ENCODE measurements at regions not wholly inside any gene's neighbourhood (a gene's known extent, or its start where the extent isn't known, plus 50 kb on each side); places are given as distances from the start of the nearest gene placed in this dataset.

- POLR2A ChIA-PET, result no interaction called here
- H2AFZ ChIP-seq (ENCODE audit: low read depth, low read length), result no peak overlapping the region
These were observed 147.2 kb downstream of the NDUFA12 start for GRCh38 chr12:94856324-94856723.

More at GRCh38 chr12:94856324-94856723, 147.2 kb downstream of the NDUFA12 start:
- CTCF ChIA-PET, result no interaction called here
- H3K27me3 ChIP-seq (ENCODE audit: control insufficient read depth in 2 of 2, insufficient read depth in 2 of 2, low read length in 2 of 2), result peaks cover 2 to 7% of the 10 kb centered on the region in 2 experiments
- no peak overlapping the region for H3K4me3 ChIP-seq (replicated peaks in 1 of 3; ENCODE audit: insufficient read depth in 1 of 3, low read depth in 1 of 3, low read length in 3 of 3)
- H3K9ac ChIP-seq (replicated peaks; ENCODE audit: extremely low read depth, insufficient read depth, low read length), result no peak overlapping the region
- no peaks in the 10 kb centered on the region for H3K4me1 ChIP-seq (ENCODE audit: control insufficient read depth, extremely low read depth, insufficient read depth, low read length)
- BruUV-seq (replicated peaks), result no TSS peak
- no peaks in the 10 kb centered on the region for H3K36me3 ChIP-seq (ENCODE audit: control insufficient read depth in 2 of 2, extremely low read depth in 1 of 2, insufficient read depth in 2 of 2, low read length in 2 of 2)
- H3K9me1 ChIP-seq (replicated peaks; ENCODE audit: control insufficient read depth, extremely low read depth, insufficient read depth, low read length), result no peaks in the 10 kb centered on the region
- H3K79me2 ChIP-seq (ENCODE audit: control insufficient read depth, insufficient read depth, low read length), result no peaks in the 10 kb centered on the region
- H3K9me3 ChIP-seq (replicated peaks; ENCODE audit: control insufficient read depth, insufficient read depth, low read length), result no peaks in the 10 kb centered on the region
- no peak overlapping the region for H3K4me2 ChIP-seq (ENCODE audit: insufficient read depth, low read length)
- no peaks in the 10 kb centered on the region for H4K20me1 ChIP-seq (replicated peaks; ENCODE audit: control insufficient read depth, extremely low read depth, insufficient read depth, low read length)
- intact Hi-C loops (cut with micrococcal nuclease) (no loop called here), dilution Hi-C loops (cut with MboI; ENCODE audit: extremely low pct_ligation_motif_present, low sequenced_read_pairs) (no loop called here)
- no peak overlapping the region for H3K27ac ChIP-seq (ENCODE audit: insufficient read depth, low read depth, low read length)
- DNase-seq (ENCODE audit: low read depth, low spot score) (no peak), FAIRE-seq (no peak)
- no peak for TF ChIP-seq CTCF (IDR thresholded peaks at IDR 0.05; ENCODE audit: extremely low read depth in 1 of 2, insufficient read depth in 1 of 2, low read depth in 1 of 2, low read length in 2 of 2)
- TF ChIP-seq GATA2 (IDR thresholded peaks at IDR 0.05; ENCODE audit: insufficient read depth, insufficient read length, low read depth, low read length), result no peak
- TF ChIP-seq POLR2A (IDR thresholded peaks at IDR 0.05; ENCODE audit: low read depth, low read length), result no peak
- no peak for TF ChIP-seq MAX (IDR thresholded peaks at IDR 0.05; ENCODE audit: insufficient read depth, insufficient read length)
- TF ChIP-seq MYC (IDR thresholded peaks at IDR 0.05; ENCODE audit: low read depth, low read length), result no peak
- no peak for TF ChIP-seq POLR2AphosphoS5 (IDR thresholded peaks at IDR 0.05; ENCODE audit: insufficient read depth, low read depth, low read length)
- TF ChIP-seq EZH2 (IDR thresholded peaks at IDR 0.05; ENCODE audit: borderline replicate concordance, low read depth, low read length, severe bottlenecking), result no peak
- no peak for TF ChIP-seq JUN (IDR thresholded peaks at IDR 0.05; ENCODE audit: borderline replicate concordance, insufficient read depth, insufficient read length, low read depth)
- no peak for TF ChIP-seq FOS (IDR thresholded peaks at IDR 0.05; ENCODE audit: borderline replicate concordance, insufficient read depth, low read length)
